Astrocyte of the hippocampus (primary cell): ENCODE measurements at regions not wholly inside any gene's neighbourhood (a gene's known extent, or its start where the extent isn't known, plus 50 kb on each side); places are given as distances from the start of the nearest gene placed in this dataset.
A peak's percentile ranks its signal among the peaks of the same experiment; 100 is the strongest.
"Not testable (repeated sequence)": the region's sequence is repeated elsewhere in the genome, so short reads cannot be mapped to it uniquely, and the experiment has no call there.

Source experiments
- DNase-seq: peaks from one replicate; pipeline ENCODE4 v3.0.0; 2011; ENCODE audit warnings: low read depth, low spot score

GRCh38 chr20:22070610-22071058 lies 365.2 kb downstream of the PAX1 start:
- no peak for DNase-seq

DNA sequence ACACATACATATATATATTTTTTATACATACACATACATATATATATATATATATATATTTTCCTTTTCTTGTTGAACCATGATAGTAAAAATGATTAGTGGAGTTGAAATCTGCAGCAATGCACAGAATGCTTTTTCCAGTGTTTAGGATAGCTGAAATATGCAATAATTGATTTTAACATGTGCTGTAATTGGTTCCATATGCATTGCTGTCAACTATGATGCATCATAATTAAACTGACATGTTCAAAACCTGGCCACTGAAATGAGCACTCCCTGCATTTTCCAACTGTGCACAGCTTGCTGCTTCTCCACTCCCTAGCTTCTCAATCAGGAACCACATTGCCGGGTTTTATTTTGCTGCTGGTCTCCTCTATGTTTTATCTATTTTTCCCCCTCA lies 358.3 kb downstream of the PAX1 start:
- DNase-seq, result no peak

DNA sequence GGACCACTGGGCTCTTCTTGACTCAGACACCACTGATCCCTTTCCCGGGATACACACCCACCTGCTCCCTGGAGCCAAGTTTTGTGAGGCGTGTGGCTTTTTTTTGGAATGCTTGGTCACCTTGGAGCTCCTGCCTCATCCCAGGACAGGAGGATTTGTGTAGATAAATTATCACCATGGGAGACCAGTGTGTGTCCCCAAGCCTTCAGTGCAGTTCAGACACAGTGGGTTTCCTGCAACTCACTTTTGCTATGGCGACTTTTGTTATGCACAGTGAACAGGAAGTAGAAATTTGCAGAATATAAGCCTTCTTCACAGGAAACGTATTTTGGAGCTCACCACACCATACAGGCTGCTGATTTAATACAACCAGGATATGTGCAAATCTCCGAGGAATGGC lies 357.4 kb downstream of the PAX1 start:
- DNase-seq, result no peak

- no peak for DNase-seq
Measured at GRCh38 chr20:22060610-22061009, 355.1 kb downstream of the PAX1 start.

GRCh38 chr20:22058746-22059145 lies 353.3 kb downstream of the PAX1 start:
- no peak for DNase-seq

DNA sequence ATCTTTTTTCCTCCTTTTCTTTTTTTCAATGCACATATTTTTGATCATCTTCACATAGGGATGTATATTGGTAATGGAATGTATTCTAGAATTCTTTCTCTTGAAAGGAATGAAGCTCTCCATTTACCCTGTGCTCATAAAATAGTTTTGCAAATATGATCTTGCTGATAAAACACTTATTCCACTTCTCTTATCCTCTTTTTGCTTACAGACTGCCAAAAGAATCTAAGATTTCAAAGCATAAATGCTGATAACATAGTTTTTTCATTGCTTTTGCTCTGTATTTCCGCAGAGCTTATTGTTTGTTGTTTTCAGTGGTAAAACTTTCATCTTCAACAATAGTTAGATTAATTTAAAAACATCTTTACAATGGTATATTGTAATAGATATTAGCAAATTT lies 350.5 kb downstream of the PAX1 start:
- no peak for DNase-seq

- DNase-seq, result no peak
Measured at GRCh38 chr20:22052025-22052650, 346.7 kb downstream of the PAX1 start.

GRCh38 chr20:22045956-22046507 lies 340.6 kb downstream of the PAX1 start:
- not testable (repeated sequence) for DNase-seq

DNA sequence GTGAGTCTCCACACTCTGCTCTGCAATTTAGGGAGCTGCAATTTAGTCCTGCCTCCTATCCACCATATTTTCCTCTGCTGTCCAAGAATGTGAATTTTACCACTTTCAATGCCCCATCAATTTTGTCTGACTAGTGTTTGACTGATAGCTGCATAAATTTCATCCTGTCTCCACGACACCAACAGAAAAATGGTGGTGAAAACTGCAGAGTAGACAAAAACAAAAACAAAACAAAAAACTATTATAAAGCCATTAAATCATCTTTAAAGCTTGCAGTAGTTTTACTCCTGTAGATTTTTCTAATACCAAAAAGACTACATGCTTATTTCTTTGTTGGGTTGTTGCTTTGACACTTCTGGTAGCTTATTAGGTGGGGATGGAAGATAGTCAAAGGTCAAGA lies 322.0 kb downstream of the PAX1 start:
- DNase-seq, result no peak

- no peak for DNase-seq
Measured at GRCh38 chr20:22020201-22020600, 314.7 kb downstream of the PAX1 start.

GRCh38 chr20:22008456-22008855 lies 303.0 kb downstream of the PAX1 start:
- DNase-seq, result no peak

DNA sequence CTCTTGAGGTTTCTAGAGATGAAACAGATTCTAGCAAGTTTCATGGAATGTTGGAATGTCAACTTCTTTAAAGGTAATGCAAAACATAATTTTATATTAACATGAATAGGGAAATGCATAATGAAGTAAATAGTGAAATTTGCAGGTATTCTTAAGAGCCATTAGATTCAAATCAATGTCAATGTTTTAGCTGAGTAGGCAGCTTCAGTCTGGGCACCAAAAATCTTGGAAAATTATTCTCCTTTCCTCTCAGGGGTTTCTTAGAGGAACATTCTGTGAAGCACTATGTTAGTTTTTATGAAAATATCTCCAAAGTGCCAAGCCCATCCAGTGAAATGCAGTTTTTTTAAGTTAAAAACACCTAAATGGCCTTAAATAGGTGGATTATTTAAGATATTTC lies 300.8 kb downstream of the PAX1 start:
- DNase-seq, result no peak

GRCh38 chr20:22005535-22005934 lies 300.1 kb downstream of the PAX1 start:
- no peak for DNase-seq

GRCh38 chr20:22004946-22005345 lies 299.5 kb downstream of the PAX1 start:
- no peak for DNase-seq

DNA sequence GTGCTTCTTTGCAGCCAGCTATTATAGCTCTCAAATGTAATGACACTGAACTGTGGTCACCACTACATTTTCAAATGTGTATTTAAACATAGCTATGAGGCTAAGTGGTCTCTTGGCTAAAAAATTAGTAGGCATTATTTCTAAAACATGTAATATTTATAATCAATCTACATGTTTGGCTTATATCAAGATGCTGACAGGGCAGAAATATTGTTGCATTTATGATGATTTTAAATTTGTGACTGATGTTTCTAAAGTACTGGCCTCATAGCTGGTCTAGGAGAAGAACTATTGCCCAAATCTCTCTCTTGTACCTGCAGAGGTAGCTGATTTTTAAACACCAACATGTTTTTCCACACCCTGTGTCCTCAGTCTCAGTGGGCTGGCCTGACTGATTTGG lies 298.2 kb downstream of the PAX1 start:
- no peak for DNase-seq

DNA sequence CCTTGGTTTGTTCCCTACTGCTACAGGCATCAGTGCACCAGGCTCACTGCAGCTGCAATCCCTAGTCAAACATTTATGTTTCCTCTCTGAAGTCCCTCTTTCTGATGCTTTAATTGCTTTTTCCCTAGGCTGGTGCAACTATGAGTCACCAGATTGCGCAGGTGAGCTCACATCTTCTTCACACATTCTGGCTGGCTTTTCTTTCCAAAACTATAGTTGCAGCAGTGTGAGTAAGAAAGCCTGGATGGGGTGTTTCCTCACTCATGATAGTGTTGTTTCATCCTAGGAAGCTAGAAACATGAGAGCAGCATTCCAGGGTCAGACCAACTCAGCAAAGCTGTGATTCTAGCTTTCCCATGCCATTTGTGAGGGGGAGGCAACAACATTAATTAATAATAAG lies 296.4 kb downstream of the PAX1 start:
- DNase-seq, result no peak

- no peak for DNase-seq
Measured at GRCh38 chr20:21995461-21995860, 290.0 kb downstream of the PAX1 start.

DNA sequence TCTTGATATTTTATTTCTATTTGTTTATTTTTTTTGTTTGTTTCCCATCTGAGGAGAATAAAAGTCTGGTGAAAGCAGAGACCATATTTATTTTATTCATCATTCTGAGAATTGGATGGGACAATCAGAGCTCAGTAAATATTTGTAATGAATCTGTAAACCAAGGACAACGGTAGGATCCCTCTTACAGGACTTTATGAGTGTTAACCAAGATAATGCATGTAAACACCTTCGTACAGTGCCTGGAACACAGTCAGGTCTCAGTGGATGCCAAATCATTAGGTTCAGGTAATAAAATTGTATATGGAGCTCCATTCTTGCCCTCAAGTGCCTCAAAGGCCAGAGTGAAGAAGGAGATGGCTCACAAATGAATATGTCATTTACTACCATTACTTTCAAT lies 288.7 kb downstream of the PAX1 start:
- DNase-seq, result no peak

GRCh38 chr20:21982559-21982958 lies 277.1 kb downstream of the PAX1 start:
- no peak for DNase-seq

GRCh38 chr20:21981597-21982344 lies 276.3 kb downstream of the PAX1 start:
- peak; percentile 1 for DNase-seq

GRCh38 chr20:21981179-21981578 lies 275.7 kb downstream of the PAX1 start:
- DNase-seq, result no peak

- no peak for DNase-seq
Measured at GRCh38 chr20:21971436-21971835, 266.0 kb downstream of the PAX1 start.

DNA sequence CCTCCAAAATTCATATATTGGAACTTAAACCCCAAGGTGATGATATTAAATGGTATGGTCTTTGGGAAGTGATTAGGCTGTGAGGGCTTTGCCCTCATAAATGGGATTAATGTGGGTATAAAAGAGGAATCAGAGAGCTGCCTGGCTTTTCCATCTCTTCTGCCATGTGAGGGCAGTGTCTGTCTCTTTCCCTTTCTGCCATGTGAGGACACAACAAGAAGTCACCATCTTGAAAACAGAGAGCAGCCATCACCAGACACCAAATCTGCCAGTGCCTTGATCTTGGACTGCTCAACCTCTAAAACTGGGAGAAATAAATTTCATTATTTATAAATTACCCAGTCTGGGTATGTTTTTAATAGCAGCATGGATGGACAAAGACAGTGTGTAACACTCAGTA lies 263.0 kb downstream of the PAX1 start:
- no peak for DNase-seq
